ENCODE measurements at regions not wholly inside any gene's neighbourhood (a gene's known extent, or its start where the extent isn't known, plus 50 kb on each side); places are given as distances from the start of the nearest gene placed in this dataset.

- no peak for TF ChIP-seq CTCF (conservative IDR thresholded peaks at IDR 0.05; ENCODE audit: low read depth in 2 of 2)
- no peak for TF ChIP-seq POLR2AphosphoS5 (IDR thresholded peaks at IDR 0.05; ENCODE audit: low read depth)
- TF ChIP-seq REST (IDR thresholded peaks at IDR 0.05; ENCODE audit: unreplicated experiment) = no peak
- TF ChIP-seq EZH2 (IDR thresholded peaks at IDR 0.05; ENCODE audit: low read depth, unreplicated experiment) = no peak
Measured at GRCh38 chr15:95910643-95911212, 419.8 kb upstream of the NR2F2 start.
